WTC11 (cell line): ENCODE measurements at regions not wholly inside any gene's neighbourhood (a gene's known extent, or its start where the extent isn't known, plus 50 kb on each side); places are given as distances from the start of the nearest gene placed in this dataset.
A peak's percentile ranks its signal among the peaks of the same experiment; 100 is the strongest.

Source experiments
- ATAC-seq: fragments of 200-7000 bp; cut with Tn5 transposase; 2 replicates; pipeline ENCODE4 v1.10.0; 2021; ENCODE audit warnings: mild to moderate bottlenecking, moderate library complexity
- CTCF ChIA-PET: fragments of 300-600 bp; sonication (Branson Sonifier 250); formaldehyde crosslinking; loops from one replicate; lab custom pipeline; 2021; ENCODE audit warnings: antibody characterized with exemption; lab: Charles Lee
- POLR2A ChIA-PET: fragments of 350-600 bp; sonication (Branson Sonifier 250); formaldehyde crosslinking; loops from one replicate; lab custom pipeline; 2021; ENCODE audit warnings: antibody characterized with exemption; lab: Charles Lee
- DNase-seq: peaks from one replicate; pipeline ENCODE4 v3.0.0; 2021; ENCODE audit warnings: low spot score
- H3K27ac Mint-ChIP-seq: 2 replicates; pipeline ENCODE4 v1.8.0; 2021; ENCODE audit warnings: mixed read lengths
- H3K27me3 Mint-ChIP-seq: 2 replicates; pipeline ENCODE4 v1.8.0; 2021; ENCODE audit warnings: low read depth, mild to moderate bottlenecking, moderate library complexity, mixed read lengths
- H3K36me3 Mint-ChIP-seq: 2 replicates; pipeline ENCODE4 v1.8.0; 2021; ENCODE audit warnings: mixed read lengths
- H3K4me1 Mint-ChIP-seq: 2 replicates; pipeline ENCODE4 v1.8.0; 2022; ENCODE audit warnings: mixed read lengths
- H3K4me3 Mint-ChIP-seq: 2 replicates; pipeline ENCODE4 v1.8.0; 2021; ENCODE audit warnings: mild to moderate bottlenecking, moderate library complexity, mixed read lengths
- H3K9me3 Mint-ChIP-seq: 2 replicates; pipeline ENCODE4 v1.8.0; 2021; ENCODE audit warnings: mixed read lengths
- ATF6 ChIP-seq: sonication (generic); formaldehyde crosslinking; IDR thresholded peaks from 2 replicates; pipeline ENCODE4 v1.8.1; 2023; ENCODE audit warnings: mild to moderate bottlenecking, missing genetic modification reagents
- CTCF ChIP-seq: fragments of 200-600 bp; IDR thresholded peaks from 2 replicates; pipeline ENCODE4 v1.8.0; 2022; ENCODE audit warnings: antibody characterized with exemption
- FOXP1 ChIP-seq: sonication (generic); formaldehyde crosslinking; IDR thresholded peaks from 2 replicates; pipeline ENCODE4 v1.8.0; 2022; ENCODE audit warnings: missing genetic modification reagents, mild to moderate bottlenecking, moderate library complexity, borderline replicate concordance
- HMGA2 ChIP-seq: fragments of 250-450 bp; sonication (Bioruptor Pico); IDR thresholded peaks from 2 replicates; pipeline ENCODE4 v1.4.0; 2021; ENCODE audit warnings: mild to moderate bottlenecking, moderate library complexity
- NFYB ChIP-seq: sonication (generic); formaldehyde crosslinking; conservative IDR thresholded peaks from 2 replicates; pipeline ENCODE4 v1.8.0; 2022; ENCODE audit warnings: low read depth, missing genetic modification reagents
- NR1H2 ChIP-seq: sonication (generic); formaldehyde crosslinking; IDR thresholded peaks from 2 replicates; pipeline ENCODE4 v1.9.0; 2021; ENCODE audit warnings: mild to moderate bottlenecking, moderate library complexity, missing genetic modification reagents
- PREB ChIP-seq: sonication (generic); formaldehyde crosslinking; IDR thresholded peaks from 2 replicates; pipeline ENCODE4 v1.8.1; 2022; ENCODE audit warnings: mild to moderate bottlenecking, missing genetic modification reagents, moderate library complexity, borderline replicate concordance
- RORB ChIP-seq: fragments of 250-450 bp; sonication (Bioruptor Pico); IDR thresholded peaks from 2 replicates; pipeline ENCODE4 v1.9.0; 2021; ENCODE audit warnings: mild to moderate bottlenecking
- STAT6 ChIP-seq: sonication (generic); formaldehyde crosslinking; conservative IDR thresholded peaks from 2 replicates; pipeline ENCODE4 v1.8.1; 2023; ENCODE audit warnings: mild to moderate bottlenecking, low read depth, missing genetic modification reagents, moderate library complexity
- USF1 ChIP-seq: sonication (generic); formaldehyde crosslinking; IDR thresholded peaks from 2 replicates; pipeline ENCODE4 v1.8.0; 2022; ENCODE audit warnings: mild to moderate bottlenecking, missing genetic modification reagents
- ZNF232 ChIP-seq: sonication (generic); formaldehyde crosslinking; IDR thresholded peaks from 2 replicates; pipeline ENCODE4 v1.8.0; 2022; ENCODE audit warnings: mild to moderate bottlenecking, missing genetic modification reagents
- ZNF425 ChIP-seq: fragments of 250-450 bp; sonication (Bioruptor Pico); conservative IDR thresholded peaks from 2 replicates; pipeline ENCODE4 v1.9.0; 2021; ENCODE audit warnings: mild to moderate bottlenecking

GRCh38 chr1:79326875-79327274 lies 320.3 kb upstream of the ADGRL4 start (continued):
- no peak for TF ChIP-seq STAT6
- no peak for TF ChIP-seq CTCF

- no peak overlapping the region for H3K4me3 Mint-ChIP-seq
- ChIA-PET POLR2A (no interaction called here), CTCF (no interaction called here)
- H3K27ac Mint-ChIP-seq = no peak overlapping the region
- ATAC-seq (no peak), DNase-seq (no peak)
- no peaks in the 10 kb centered on the region for H3K27me3 Mint-ChIP-seq
- H3K36me3 Mint-ChIP-seq = peaks cover 7% of the 10 kb centered on the region
- H3K9me3 Mint-ChIP-seq = peaks cover 24% of the 10 kb centered on the region
- peaks cover 10% of the 10 kb centered on the region; the same call in 1 of the 2 replicates for H3K4me1 Mint-ChIP-seq
- no peak for TF ChIP-seq RORB (CRISPR knock-in tag)
- no peak for TF ChIP-seq ZNF232 (CRISPR knock-in tag)
- no peak for TF ChIP-seq ATF6 (CRISPR knock-in tag)
- no peak for TF ChIP-seq FOXP1 (CRISPR knock-in tag)
- TF ChIP-seq NR1H2 = no peak
- no peak for TF ChIP-seq NFYB (CRISPR knock-in tag)
- no peak for TF ChIP-seq ZNF425 (CRISPR knock-in tag)
- no peak for TF ChIP-seq PREB (CRISPR knock-in tag)
- no peak for TF ChIP-seq USF1 (CRISPR knock-in tag)
Observed at GRCh38 chr1:79325705-79326104, 319.2 kb upstream of the ADGRL4 start.

- TF ChIP-seq HMGA2 (CRISPR knock-in tag) (peak; percentile 90), STAT6 (no peak)
- CTCF ChIA-PET = no interaction called here
- H3K27ac Mint-ChIP-seq = no peak overlapping the region
- H3K4me3 Mint-ChIP-seq = no peak overlapping the region
- peaks cover 7% of the 10 kb centered on the region for H3K36me3 Mint-ChIP-seq
- ATAC-seq = no peak
- no peaks in the 10 kb centered on the region for H3K27me3 Mint-ChIP-seq
- POLR2A ChIA-PET = no interaction called here
- DNase-seq = no peak
- peaks cover 24% of the 10 kb centered on the region for H3K9me3 Mint-ChIP-seq
- peaks cover 10% of the 10 kb centered on the region; the same call in 1 of the 2 replicates for H3K4me1 Mint-ChIP-seq
Observed at GRCh38 chr1:79325126-79325525, 318.6 kb upstream of the ADGRL4 start.
